Small intestine (tissue), 7 donors: ENCODE measurements at regions not wholly inside any gene's neighbourhood (a gene's known extent, or its start where the extent isn't known, plus 50 kb on each side); places are given as distances from the start of the nearest gene placed in this dataset.
A peak's percentile ranks its signal among the peaks of the same experiment; 100 is the strongest.

Source experiments
- DNase-seq, 2 donors: peaks; one replicate each; pipeline versions ENCODE4 v3.0.0 to v3.0.0-alpha.2; 2013
- FAIRE-seq: peaks from 2 replicates; lab custom pipeline; 2012; peaks lifted over from hg19 to GRCh38; lab: Jason Lieb, UNC
- H3K27ac ChIP-seq, 3 donors: one replicate each; pipeline ENCODE4 v1.5.1; 2013; ENCODE audit warnings: low read length in 2 of 3, mild to moderate bottlenecking in 2 of 3, control low read depth in 1 of 3, inconsistent platforms in 1 of 3, low read depth in 1 of 3, moderate library complexity in 1 of 3
- H3K27me3 ChIP-seq, 3 donors: one replicate each; pipeline ENCODE4 v1.6.1; 2013; ENCODE audit warnings: low read length in 3 of 3, inconsistent platforms in 1 of 3; ENCODE audit not compliant: control insufficient read depth in 3 of 3, insufficient read depth in 3 of 3
- H3K36me3 ChIP-seq, 3 donors: one replicate each; pipeline ENCODE4 v1.6.1; 2013; ENCODE audit warnings: low read length in 3 of 3, inconsistent platforms in 1 of 3, low read depth in 1 of 3, mild to moderate bottlenecking in 1 of 3, moderate library complexity in 1 of 3; ENCODE audit not compliant: control insufficient read depth in 3 of 3, insufficient read depth in 2 of 3
- H3K4me1 ChIP-seq, 3 donors: one replicate each; pipeline ENCODE4 v1.6.1; 2013; ENCODE audit warnings: low read length in 2 of 3, inconsistent platforms in 1 of 3, low read depth in 1 of 3, mild to moderate bottlenecking in 1 of 3, moderate library complexity in 1 of 3; ENCODE audit not compliant: control insufficient read depth in 3 of 3, insufficient read depth in 2 of 3
- H3K4me3 ChIP-seq, 3 donors: one replicate each; pipeline ENCODE4 v1.5.1; 2013; ENCODE audit warnings: low read length in 3 of 3, control low read depth in 1 of 3, inconsistent platforms in 1 of 3, low read depth in 1 of 3, mild to moderate bottlenecking in 1 of 3, moderate library complexity in 1 of 3
- H3K9me3 ChIP-seq, 2 donors: one replicate each; pipeline ENCODE4 v1.6.1; 2013; ENCODE audit warnings: low read depth in 1 of 2, low read length in 1 of 2; ENCODE audit not compliant: control insufficient read depth in 2 of 2, insufficient read depth in 1 of 2
- WGBS, 3 donors: extraction: QIAGEN DNeasy Blood & Tissue Kit; methylation state at CpG; one replicate each; pipeline ENCODE4 v1.1.7; 2013; 5-methylcytosine and 5-hydroxymethylcytosine counted together
- donor health status: healthy with polysubstance abuse.
- donor health status: control.
- donor health status: control.
- donor health status: Bipolar disorder and iron deficiency.
- donor health status: healthy.

DNA sequence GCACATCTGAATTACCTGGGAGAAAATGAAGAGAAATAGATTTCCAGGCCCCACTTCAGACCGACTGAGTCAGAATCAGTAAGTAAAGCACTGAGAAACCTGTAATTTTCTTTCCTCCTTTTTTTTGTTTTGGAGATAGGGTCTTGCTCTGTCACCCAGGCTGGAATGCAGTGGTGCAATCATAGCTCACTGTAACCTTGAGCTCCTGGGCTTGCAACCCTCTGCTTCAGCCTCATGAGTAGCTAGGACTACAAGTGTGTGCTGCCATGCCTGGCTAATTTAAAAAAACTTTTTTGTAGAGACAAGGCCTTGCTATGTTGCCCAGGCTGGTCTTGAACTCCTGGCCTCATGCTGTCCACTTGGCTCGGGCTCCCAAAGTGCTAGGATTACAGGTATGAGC is 260.2 kb downstream of the STK31 start:
- 68 to 93% (median 82%) methylated on average over 2 of the region's 2 CpGs for WGBS, 3 donors
- no peak for DNase-seq
- Histone ChIP-seq H3K36me3 (no peaks in the 10 kb centered on the region), H3K4me3 (no peak overlapping the region), H3K27me3 (no peaks in the 10 kb centered on the region), H3K9me3 (peaks cover 0 to 3% of the 10 kb centered on the region in 2 donors), H3K4me1 (peaks cover 0 to 36% (median 0%) of the 10 kb centered on the region in 3 donors), H3K27ac (peak overlapping the region in 1 of 3 donors; percentile 35)
- no peak for FAIRE-seq

DNA sequence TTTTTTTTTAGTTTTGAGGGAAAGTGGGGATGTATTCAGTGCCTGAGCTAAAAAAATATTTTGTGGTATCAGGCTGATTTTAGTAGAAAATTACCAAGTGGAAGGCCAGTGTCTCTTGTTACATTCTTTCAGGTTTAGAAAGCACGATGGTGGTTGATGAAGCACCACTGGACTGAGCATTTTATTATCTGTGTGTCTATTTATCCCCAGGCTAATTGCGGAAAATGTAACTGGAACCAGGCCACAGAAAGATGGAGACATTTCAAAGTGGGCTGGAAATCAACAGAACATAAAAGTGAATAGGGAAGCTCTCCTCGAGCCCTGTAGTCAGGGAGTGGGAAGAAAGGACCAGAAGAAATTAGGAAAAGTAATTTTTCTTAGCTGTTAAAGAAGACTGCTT is 261.0 kb downstream of the STK31 start:
- DNase-seq: no peak
- Histone ChIP-seq H3K4me1 (peaks cover 0 to 30% (median 0%) of the 10 kb centered on the region in 3 donors), H3K27ac (no peak overlapping the region), H3K27me3 (no peaks in the 10 kb centered on the region), H3K4me3 (no peak overlapping the region), H3K9me3 (peaks cover 0 to 3% of the 10 kb centered on the region in 2 donors), H3K36me3 (no peaks in the 10 kb centered on the region)
- WGBS, 3 donors: 74 to 91% (median 88%) methylated on average over 3 of the region's 3 CpGs
- FAIRE-seq: no peak

DNA sequence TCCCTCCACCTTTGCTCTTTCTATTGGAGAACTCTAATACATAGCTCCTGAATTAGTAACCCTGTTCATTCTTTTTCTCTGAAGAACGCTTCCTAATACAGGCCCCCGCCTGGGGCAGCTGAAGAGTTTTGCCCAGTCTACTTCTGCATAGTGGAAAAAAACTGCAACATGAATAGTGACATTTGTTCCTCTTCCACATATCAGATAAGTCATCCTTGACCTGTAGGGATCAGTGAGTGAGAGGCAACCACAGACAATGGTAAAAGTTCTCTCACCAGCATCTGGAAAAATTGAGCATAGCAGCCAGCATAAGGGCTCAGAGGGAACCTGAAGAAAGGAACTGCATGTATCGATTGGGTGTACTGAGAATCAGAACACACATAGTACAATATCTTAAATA is 262.0 kb downstream of the STK31 start:
- H3K9me3 ChIP-seq: peaks cover 0 to 3% of the 10 kb centered on the region in 2 donors
- H3K27me3 ChIP-seq: no peaks in the 10 kb centered on the region
- DNase-seq (no peak), FAIRE-seq (no peak)
- 94 to 98% (median 97%) methylated on average over 3 of the region's 3 CpGs for WGBS, 3 donors
- H3K4me3 ChIP-seq: no peak overlapping the region
- peaks cover 0 to 30% (median 0%) of the 10 kb centered on the region in 3 donors for H3K4me1 ChIP-seq
- H3K27ac ChIP-seq: no peak overlapping the region
- H3K36me3 ChIP-seq: no peaks in the 10 kb centered on the region

DNA sequence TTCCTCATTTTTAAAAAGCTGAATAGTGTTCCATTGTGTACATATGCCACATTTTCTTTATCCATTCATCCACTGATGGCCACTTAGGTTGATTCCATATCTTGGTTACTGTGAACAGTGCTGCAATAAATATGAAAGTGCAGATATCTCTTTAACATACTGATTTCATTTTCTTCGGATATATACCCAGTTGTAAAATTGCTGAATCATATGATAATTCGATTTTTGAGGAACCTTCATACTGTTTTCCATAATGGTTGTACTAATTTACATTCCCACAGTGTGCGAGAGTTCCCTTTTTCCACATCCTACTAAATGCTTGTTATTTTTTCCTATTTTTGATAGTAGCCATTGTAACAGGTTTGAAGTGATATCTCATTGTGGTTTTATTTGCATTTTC is 263.2 kb downstream of the STK31 start:
- FAIRE-seq (no peak), DNase-seq (no peak)
- Histone ChIP-seq H3K36me3 (no peaks in the 10 kb centered on the region), H3K4me1 (peaks cover 0 to 20% (median 0%) of the 10 kb centered on the region in 3 donors), H3K4me3 (no peak overlapping the region), H3K9me3 (peaks cover 0 to 13% of the 10 kb centered on the region in 2 donors), H3K27ac (no peak overlapping the region), H3K27me3 (no peaks in the 10 kb centered on the region)
- 53 to 73% (median 61%) methylated on average over 3 of the region's 3 CpGs for WGBS, 3 donors

DNA sequence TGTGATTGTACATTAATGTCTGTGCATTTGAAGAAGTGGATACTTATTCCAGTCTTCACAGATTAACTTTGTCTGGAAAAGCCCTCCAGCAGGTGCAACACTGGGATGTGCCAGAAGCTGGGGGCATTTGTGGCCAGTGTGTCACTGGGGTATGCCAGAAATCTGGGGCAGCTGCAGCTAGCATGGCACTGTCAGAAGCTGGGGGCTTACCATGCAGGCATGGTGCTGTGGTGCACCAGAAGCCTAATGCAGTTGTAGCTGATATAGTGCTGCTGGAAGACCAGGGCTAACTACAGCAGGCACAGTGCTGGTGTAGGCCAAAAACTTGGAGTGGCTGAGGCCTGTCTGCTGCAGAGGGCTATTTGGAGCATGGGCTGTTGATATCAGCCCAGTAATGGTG is 270.1 kb downstream of the STK31 start:
- Histone ChIP-seq H3K36me3 (no peaks in the 10 kb centered on the region), H3K4me1 (no peaks in the 10 kb centered on the region), H3K9me3 (peaks cover 0 to 22% of the 10 kb centered on the region in 2 donors), H3K27me3 (no peaks in the 10 kb centered on the region), H3K4me3 (no peak overlapping the region), H3K27ac (no peak overlapping the region)
- FAIRE-seq (no peak), DNase-seq (no peak)

DNA sequence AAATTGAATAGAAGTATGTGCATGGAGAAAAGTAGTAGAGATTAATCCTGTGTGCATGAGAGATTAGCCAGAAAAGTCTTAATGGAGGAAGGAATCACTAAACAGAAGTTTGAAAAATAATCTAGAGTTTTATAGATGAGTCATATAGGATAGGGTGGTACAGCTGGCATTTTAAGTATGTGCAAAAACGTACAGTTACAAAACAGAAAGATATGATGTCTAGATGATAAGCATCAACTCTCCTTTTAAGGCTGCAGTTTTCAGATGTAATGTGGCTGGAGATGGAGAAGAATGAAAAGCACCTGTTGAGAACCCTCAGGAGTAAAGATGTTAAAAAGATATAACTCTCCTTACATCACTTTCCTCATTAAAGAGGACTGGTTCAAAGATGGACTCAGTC is 271.3 kb downstream of the STK31 start:
- Histone ChIP-seq H3K4me1 (no peaks in the 10 kb centered on the region), H3K4me3 (no peak overlapping the region), H3K9me3 (peaks cover 0 to 22% of the 10 kb centered on the region in 2 donors), H3K27ac (no peak overlapping the region), H3K36me3 (no peaks in the 10 kb centered on the region), H3K27me3 (no peaks in the 10 kb centered on the region)
- 13 to 35% (median 19%) methylated on average over 1 of the region's 1 CpG for WGBS, 3 donors
- DNase-seq (no peak), FAIRE-seq (no peak)

DNA sequence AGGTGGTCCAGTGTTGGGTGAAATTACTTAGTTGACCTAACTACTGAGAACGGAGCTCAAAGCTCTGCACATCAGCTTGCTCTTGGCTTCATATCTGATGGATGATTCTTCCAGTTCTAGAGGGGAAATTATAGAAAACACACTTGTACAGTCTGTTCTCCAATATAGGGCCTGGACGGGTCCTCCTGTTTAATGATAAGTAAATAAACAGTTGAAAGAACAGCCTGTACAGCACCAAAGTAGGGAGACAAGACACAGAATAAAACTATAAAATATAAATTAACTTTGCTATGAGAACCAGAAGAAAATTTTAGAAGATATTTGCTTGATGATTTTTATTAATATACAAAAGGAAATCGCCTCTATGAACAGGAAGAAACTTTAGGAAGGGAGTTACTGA is 271.7 kb downstream of the STK31 start:
- FAIRE-seq (no peak), DNase-seq (no peak)
- WGBS, 3 donors: 65 to 84% (median 68%) methylated on average over 3 of the region's 3 CpGs
- Histone ChIP-seq H3K9me3 (peaks cover 0 to 22% of the 10 kb centered on the region in 2 donors), H3K36me3 (no peaks in the 10 kb centered on the region), H3K27ac (no peak overlapping the region), H3K4me1 (no peaks in the 10 kb centered on the region), H3K4me3 (no peak overlapping the region), H3K27me3 (no peaks in the 10 kb centered on the region)

DNA sequence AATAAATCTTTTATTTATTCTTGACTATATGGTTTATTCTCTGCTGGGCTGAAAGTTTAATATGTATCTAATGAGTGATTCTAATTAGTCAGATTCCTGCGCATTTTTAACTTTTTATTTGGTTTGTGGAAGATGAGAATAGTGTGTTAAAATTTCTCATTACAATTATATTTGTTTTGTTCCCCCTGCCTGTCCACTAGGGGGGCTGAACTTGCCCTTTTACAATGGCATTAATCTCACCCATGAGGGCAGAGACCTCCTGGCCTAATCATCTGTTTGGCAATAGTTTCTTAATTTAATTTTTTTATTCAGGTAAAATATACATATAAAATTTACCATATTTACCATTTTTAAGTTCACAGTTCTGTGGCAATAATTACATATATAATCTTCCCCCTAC is 278.5 kb upstream of the NPY start:
- Histone ChIP-seq H3K9me3 (peaks cover 0 to 3% of the 10 kb centered on the region in 2 donors), H3K27me3 (no peaks in the 10 kb centered on the region), H3K36me3 (no peaks in the 10 kb centered on the region), H3K4me1 (no peaks in the 10 kb centered on the region), H3K4me3 (no peak overlapping the region), H3K27ac (no peak overlapping the region)
- FAIRE-seq (no peak), DNase-seq (no peak)
- WGBS, 3 donors: 63 to 89% (median 84%) methylated on average over 1 of the region's 1 CpG

DNA sequence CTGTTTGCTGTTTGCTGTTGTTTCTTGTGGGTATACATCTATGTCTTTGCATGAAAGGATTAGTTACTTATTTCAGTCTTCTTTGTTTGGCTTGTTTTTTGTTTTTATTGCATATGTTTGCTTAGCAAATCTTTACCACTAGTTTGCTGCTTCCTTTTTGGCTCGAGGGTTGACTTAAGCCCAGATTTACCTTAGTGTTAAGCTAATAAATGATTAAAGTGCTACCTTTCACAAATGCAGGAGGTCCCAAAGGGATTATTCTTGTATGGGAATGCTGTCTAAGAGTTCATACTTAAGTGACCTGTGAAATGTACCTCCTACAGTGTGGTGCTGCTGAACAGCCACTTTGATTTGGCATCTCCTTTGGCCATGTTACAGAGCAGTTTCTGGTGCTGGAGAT is 273.5 kb upstream of the NPY start:
- Histone ChIP-seq H3K27ac (no peak overlapping the region), H3K27me3 (no peaks in the 10 kb centered on the region), H3K36me3 (no peaks in the 10 kb centered on the region), H3K4me3 (no peak overlapping the region), H3K4me1 (no peaks in the 10 kb centered on the region), H3K9me3 (peaks cover 0 to 2% of the 10 kb centered on the region in 2 donors)
- DNase-seq (no peak), FAIRE-seq (no peak)
- WGBS, 3 donors: 19 to 38% (median 27%) methylated on average over 1 of the region's 1 CpG
